WTC11 (cell line): ENCODE measurements at regions not wholly inside any gene's neighbourhood (a gene's known extent, or its start where the extent isn't known, plus 50 kb on each side); places are given as distances from the start of the nearest gene placed in this dataset.

Experiments
- ATAC-seq: fragments of 200-7000 bp; cut with Tn5 transposase; 2 replicates; pipeline ENCODE4 v1.10.0; 2021; ENCODE audit warnings: mild to moderate bottlenecking, moderate library complexity
- CTCF ChIA-PET: fragments of 300-600 bp; sonication (Branson Sonifier 250); formaldehyde crosslinking; loops from one replicate; lab custom pipeline; 2021; ENCODE audit warnings: antibody characterized with exemption; lab: Charles Lee
- POLR2A ChIA-PET: fragments of 350-600 bp; sonication (Branson Sonifier 250); formaldehyde crosslinking; loops from one replicate; lab custom pipeline; 2021; ENCODE audit warnings: antibody characterized with exemption; lab: Charles Lee
- DNase-seq: peaks from one replicate; pipeline ENCODE4 v3.0.0; 2021; ENCODE audit warnings: low spot score
- H3K27ac Mint-ChIP-seq: 2 replicates; pipeline ENCODE4 v1.8.0; 2021; ENCODE audit warnings: mixed read lengths
- H3K27me3 Mint-ChIP-seq: 2 replicates; pipeline ENCODE4 v1.8.0; 2021; ENCODE audit warnings: low read depth, mild to moderate bottlenecking, moderate library complexity, mixed read lengths
- H3K36me3 Mint-ChIP-seq: 2 replicates; pipeline ENCODE4 v1.8.0; 2021; ENCODE audit warnings: mixed read lengths
- H3K4me1 Mint-ChIP-seq: 2 replicates; pipeline ENCODE4 v1.8.0; 2022; ENCODE audit warnings: mixed read lengths
- H3K4me3 Mint-ChIP-seq: 2 replicates; pipeline ENCODE4 v1.8.0; 2021; ENCODE audit warnings: mild to moderate bottlenecking, moderate library complexity, mixed read lengths
- H3K9me3 Mint-ChIP-seq: 2 replicates; pipeline ENCODE4 v1.8.0; 2021; ENCODE audit warnings: mixed read lengths
- ELF4 ChIP-seq: sonication (generic); formaldehyde crosslinking; IDR thresholded peaks from 2 replicates; pipeline ENCODE4 v1.8.1; 2022; ENCODE audit warnings: low read depth, mild to moderate bottlenecking, moderate library complexity, missing genetic modification reagents
- ETV6 ChIP-seq: sonication (generic); formaldehyde crosslinking; IDR thresholded peaks from 2 replicates; pipeline ENCODE4 v1.8.1; 2022; ENCODE audit warnings: mild to moderate bottlenecking, missing genetic modification reagents
- FOXJ3 ChIP-seq: sonication (generic); formaldehyde crosslinking; IDR thresholded peaks from 2 replicates; pipeline ENCODE4 v1.9.0; 2021; ENCODE audit warnings: missing genetic modification reagents, mild to moderate bottlenecking, borderline replicate concordance
- GABPB1 ChIP-seq: sonication (generic); formaldehyde crosslinking; IDR thresholded peaks from 2 replicates; pipeline ENCODE4 v1.8.1; 2023; ENCODE audit warnings: mild to moderate bottlenecking, missing genetic modification reagents
- HMGA2 ChIP-seq: fragments of 250-450 bp; sonication (Bioruptor Pico); IDR thresholded peaks from 2 replicates; pipeline ENCODE4 v1.4.0; 2021; ENCODE audit warnings: mild to moderate bottlenecking, moderate library complexity
- NFE2L1 ChIP-seq: sonication (generic); formaldehyde crosslinking; IDR thresholded peaks from 2 replicates; pipeline ENCODE4 v1.8.1; 2023; ENCODE audit warnings: missing genetic modification reagents
- NFYB ChIP-seq: sonication (generic); formaldehyde crosslinking; conservative IDR thresholded peaks from 2 replicates; pipeline ENCODE4 v1.8.0; 2022; ENCODE audit warnings: low read depth, missing genetic modification reagents
- NR3C1 ChIP-seq: sonication (generic); formaldehyde crosslinking; conservative IDR thresholded peaks from 2 replicates; pipeline ENCODE4 v1.8.1; 2023; ENCODE audit warnings: low read depth, mild to moderate bottlenecking, missing genetic modification reagents
- SP1 ChIP-seq: sonication (generic); formaldehyde crosslinking; conservative IDR thresholded peaks from 2 replicates; pipeline ENCODE4 v1.8.1; 2022; ENCODE audit warnings: missing genetic modification reagents
- TP53 ChIP-seq: sonication (generic); formaldehyde crosslinking; IDR thresholded peaks from 2 replicates; pipeline ENCODE4 v1.8.1; 2023; ENCODE audit warnings: mild to moderate bottlenecking, missing genetic modification reagents
- ZBTB21 ChIP-seq: sonication (generic); formaldehyde crosslinking; IDR thresholded peaks from 2 replicates; pipeline ENCODE4 v1.8.1; 2023; ENCODE audit warnings: mild to moderate bottlenecking, missing genetic modification reagents, borderline replicate concordance
- ZNF121 ChIP-seq: sonication (generic); formaldehyde crosslinking; IDR thresholded peaks from 2 replicates; pipeline ENCODE4 v1.8.0; 2023; ENCODE audit warnings: missing genetic modification reagents
- ZNF219 ChIP-seq: sonication (generic); formaldehyde crosslinking; IDR thresholded peaks from 2 replicates; pipeline ENCODE4 v1.8.0; 2023; ENCODE audit warnings: missing genetic modification reagents, mild to moderate bottlenecking, borderline replicate concordance
- ZNF416 ChIP-seq: fragments of 250-450 bp; sonication (Bioruptor Pico); IDR thresholded peaks from 2 replicates; pipeline ENCODE4 v1.9.0; 2021; ENCODE audit warnings: mild to moderate bottlenecking, inconsistent platforms
- TF ChIP-seq, protein P1 (sequence below): sonication (generic); formaldehyde crosslinking; IDR thresholded peaks from 2 replicates; pipeline ENCODE4 v1.8.1; 2023; ENCODE audit warnings: mild to moderate bottlenecking, missing genetic modification reagents
- TF ChIP-seq, protein P2 (sequence below): sonication (generic); formaldehyde crosslinking; IDR thresholded peaks from 2 replicates; pipeline ENCODE4 v1.8.1; 2022; ENCODE audit warnings: mild to moderate bottlenecking, moderate library complexity, missing genetic modification reagents
- TF ChIP-seq, protein P3 (sequence below): sonication (generic); formaldehyde crosslinking; IDR thresholded peaks from 2 replicates; pipeline ENCODE4 v1.8.1; 2022; ENCODE audit warnings: mild to moderate bottlenecking, missing genetic modification reagents, moderate library complexity, borderline replicate concordance
- TF ChIP-seq, protein P4 (sequence below): sonication (generic); formaldehyde crosslinking; IDR thresholded peaks from 2 replicates; pipeline ENCODE4 v1.8.0; 2022; ENCODE audit warnings: mild to moderate bottlenecking, missing genetic modification reagents
- TF ChIP-seq, protein P5 (sequence below): fragments of 250-450 bp; sonication (Bioruptor Pico); IDR thresholded peaks from 2 replicates; pipeline ENCODE4 v1.9.0; 2021; ENCODE audit warnings: mild to moderate bottlenecking
- TF ChIP-seq, protein P6 (sequence below): sonication (generic); formaldehyde crosslinking; IDR thresholded peaks from 2 replicates; pipeline ENCODE4 v1.8.0; 2022; ENCODE audit warnings: mild to moderate bottlenecking, missing genetic modification reagents
- TF ChIP-seq, protein P7 (sequence below): fragments of 250-450 bp; sonication (Bioruptor Pico); IDR thresholded peaks from 2 replicates; pipeline ENCODE4 v2.1.2; 2022; ENCODE audit warnings: mild to moderate bottlenecking, moderate library complexity
- TF ChIP-seq, protein P8 (sequence below): fragments of 250-450 bp; sonication (Bioruptor Pico); IDR thresholded peaks from 2 replicates; pipeline ENCODE4 v1.9.0; 2021; ENCODE audit warnings: moderate library complexity, mild to moderate bottlenecking, inconsistent platforms, borderline replicate concordance

DNA sequence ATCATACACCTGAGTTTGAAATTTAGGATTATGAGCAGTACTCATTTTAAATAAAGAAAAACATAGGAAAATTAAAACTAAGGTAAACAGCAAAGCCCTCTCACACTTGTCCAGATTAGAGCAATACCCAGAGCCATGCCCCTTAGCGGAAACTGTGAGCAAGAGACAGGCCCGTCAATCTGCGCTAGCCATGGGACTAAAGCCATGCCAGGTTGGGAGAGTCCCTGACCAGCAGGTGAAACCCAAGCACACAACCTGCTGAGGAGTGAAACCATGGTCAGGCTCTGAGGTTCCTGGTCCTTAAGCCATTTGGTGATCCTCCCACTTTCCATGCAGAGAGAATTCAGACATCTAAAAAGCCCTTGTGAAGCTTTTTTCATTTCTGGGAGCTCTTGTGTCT, 494.3 kb downstream of the STK39 start:
- no peak for TF ChIP-seq NFYB (CRISPR knock-in tag)
- TF ChIP-seq, protein P1, sequence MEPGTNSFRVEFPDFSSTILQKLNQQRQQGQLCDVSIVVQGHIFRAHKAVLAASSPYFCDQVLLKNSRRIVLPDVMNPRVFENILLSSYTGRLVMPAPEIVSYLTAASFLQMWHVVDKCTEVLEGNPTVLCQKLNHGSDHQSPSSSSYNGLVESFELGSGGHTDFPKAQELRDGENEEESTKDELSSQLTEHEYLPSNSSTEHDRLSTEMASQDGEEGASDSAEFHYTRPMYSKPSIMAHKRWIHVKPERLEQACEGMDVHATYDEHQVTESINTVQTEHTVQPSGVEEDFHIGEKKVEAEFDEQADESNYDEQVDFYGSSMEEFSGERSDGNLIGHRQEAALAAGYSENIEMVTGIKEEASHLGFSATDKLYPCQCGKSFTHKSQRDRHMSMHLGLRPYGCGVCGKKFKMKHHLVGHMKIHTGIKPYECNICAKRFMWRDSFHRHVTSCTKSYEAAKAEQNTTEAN (CRISPR knock-in tag) = no peak
- TF ChIP-seq, protein P2, sequence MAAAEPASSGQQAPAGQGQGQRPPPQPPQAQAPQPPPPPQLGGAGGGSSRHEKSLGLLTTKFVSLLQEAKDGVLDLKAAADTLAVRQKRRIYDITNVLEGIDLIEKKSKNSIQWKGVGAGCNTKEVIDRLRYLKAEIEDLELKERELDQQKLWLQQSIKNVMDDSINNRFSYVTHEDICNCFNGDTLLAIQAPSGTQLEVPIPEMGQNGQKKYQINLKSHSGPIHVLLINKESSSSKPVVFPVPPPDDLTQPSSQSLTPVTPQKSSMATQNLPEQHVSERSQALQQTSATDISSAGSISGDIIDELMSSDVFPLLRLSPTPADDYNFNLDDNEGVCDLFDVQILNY (CRISPR knock-in tag) = no peak
- TF ChIP-seq ETV6 (CRISPR knock-in tag) = no peak
- TF ChIP-seq, protein P3, sequence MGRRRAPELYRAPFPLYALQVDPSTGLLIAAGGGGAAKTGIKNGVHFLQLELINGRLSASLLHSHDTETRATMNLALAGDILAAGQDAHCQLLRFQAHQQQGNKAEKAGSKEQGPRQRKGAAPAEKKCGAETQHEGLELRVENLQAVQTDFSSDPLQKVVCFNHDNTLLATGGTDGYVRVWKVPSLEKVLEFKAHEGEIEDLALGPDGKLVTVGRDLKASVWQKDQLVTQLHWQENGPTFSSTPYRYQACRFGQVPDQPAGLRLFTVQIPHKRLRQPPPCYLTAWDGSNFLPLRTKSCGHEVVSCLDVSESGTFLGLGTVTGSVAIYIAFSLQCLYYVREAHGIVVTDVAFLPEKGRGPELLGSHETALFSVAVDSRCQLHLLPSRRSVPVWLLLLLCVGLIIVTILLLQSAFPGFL = no peak
- TF ChIP-seq ZBTB21 (CRISPR knock-in tag) = no peak
- TF ChIP-seq FOXJ3 (CRISPR knock-in tag) = no peak
- TF ChIP-seq GABPB1 (CRISPR knock-in tag) = no peak
- TF ChIP-seq, protein P4, sequence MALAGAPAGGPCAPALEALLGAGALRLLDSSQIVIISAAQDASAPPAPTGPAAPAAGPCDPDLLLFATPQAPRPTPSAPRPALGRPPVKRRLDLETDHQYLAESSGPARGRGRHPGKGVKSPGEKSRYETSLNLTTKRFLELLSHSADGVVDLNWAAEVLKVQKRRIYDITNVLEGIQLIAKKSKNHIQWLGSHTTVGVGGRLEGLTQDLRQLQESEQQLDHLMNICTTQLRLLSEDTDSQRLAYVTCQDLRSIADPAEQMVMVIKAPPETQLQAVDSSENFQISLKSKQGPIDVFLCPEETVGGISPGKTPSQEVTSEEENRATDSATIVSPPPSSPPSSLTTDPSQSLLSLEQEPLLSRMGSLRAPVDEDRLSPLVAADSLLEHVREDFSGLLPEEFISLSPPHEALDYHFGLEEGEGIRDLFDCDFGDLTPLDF (CRISPR knock-in tag) = no peak
- no peak for TF ChIP-seq ELF4 (CRISPR knock-in tag)
- no peak for TF ChIP-seq ZNF121 (CRISPR knock-in tag)
- TF ChIP-seq, protein P5, sequence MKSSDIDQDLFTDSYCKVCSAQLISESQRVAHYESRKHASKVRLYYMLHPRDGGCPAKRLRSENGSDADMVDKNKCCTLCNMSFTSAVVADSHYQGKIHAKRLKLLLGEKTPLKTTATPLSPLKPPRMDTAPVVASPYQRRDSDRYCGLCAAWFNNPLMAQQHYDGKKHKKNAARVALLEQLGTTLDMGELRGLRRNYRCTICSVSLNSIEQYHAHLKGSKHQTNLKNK (CRISPR knock-in tag) = no peak
- no peak for TF ChIP-seq NFE2L1 (CRISPR knock-in tag)
- no peak for TF ChIP-seq NR3C1 (CRISPR knock-in tag)
- TF ChIP-seq TP53 (CRISPR knock-in tag) = no peak
- no peak for TF ChIP-seq ZNF416 (CRISPR knock-in tag)
- no peak for TF ChIP-seq ZNF219 (CRISPR knock-in tag)
- no peak for TF ChIP-seq HMGA2
- TF ChIP-seq, protein P6, sequence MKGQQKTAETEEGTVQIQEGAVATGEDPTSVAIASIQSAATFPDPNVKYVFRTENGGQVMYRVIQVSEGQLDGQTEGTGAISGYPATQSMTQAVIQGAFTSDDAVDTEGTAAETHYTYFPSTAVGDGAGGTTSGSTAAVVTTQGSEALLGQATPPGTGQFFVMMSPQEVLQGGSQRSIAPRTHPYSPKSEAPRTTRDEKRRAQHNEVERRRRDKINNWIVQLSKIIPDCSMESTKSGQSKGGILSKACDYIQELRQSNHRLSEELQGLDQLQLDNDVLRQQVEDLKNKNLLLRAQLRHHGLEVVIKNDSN = no peak
- no peak for TF ChIP-seq SP1 (CRISPR knock-in tag)
- Mint-ChIP-seq H3K27ac (0 out of 2 replicates have a peak overlapping the region, but pooled peaks have one; percentile 46), H3K4me1 (peaks cover 70% of the 10 kb centered on the region), H3K27me3 (no peaks in the 10 kb centered on the region), H3K4me3 (no peak overlapping the region), H3K9me3 (no peaks in the 10 kb centered on the region), H3K36me3 (no peaks in the 10 kb centered on the region)
- DNase-seq = no peak
- ChIA-PET POLR2A (no interaction called here), CTCF (no interaction called here)
- ATAC-seq = 0 out of 2 replicates have a peak, but pooled peaks have one; percentile 21

DNA sequence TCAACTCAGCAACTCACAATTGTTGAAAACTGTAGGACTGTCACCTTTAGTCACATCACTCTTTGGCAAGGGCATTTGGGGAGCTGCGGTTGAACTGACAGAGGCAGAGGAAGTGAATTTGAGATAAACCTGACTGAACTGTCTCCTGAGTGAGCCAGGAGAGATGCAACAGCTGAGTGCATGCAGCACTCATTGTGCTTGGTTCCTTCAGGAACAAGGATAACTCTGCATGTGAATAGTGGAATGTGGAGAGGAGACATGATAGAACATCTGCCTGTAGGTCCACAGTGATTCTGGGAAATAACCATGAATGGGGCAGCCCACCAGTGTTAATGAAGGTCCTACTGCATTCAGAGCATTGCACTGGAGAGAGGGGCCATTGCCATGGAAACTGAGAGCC, 494.7 kb downstream of the STK39 start:
- H3K27me3 Mint-ChIP-seq = no peaks in the 10 kb centered on the region
- no peak for DNase-seq
- ChIA-PET POLR2A (no interaction called here), CTCF (no interaction called here)
- H3K9me3 Mint-ChIP-seq = no peaks in the 10 kb centered on the region
- peak; percentile 35 for ATAC-seq
- H3K27ac Mint-ChIP-seq = peak overlapping the region; percentile 46; the same call in 1 of the 2 replicates
- H3K36me3 Mint-ChIP-seq = no peaks in the 10 kb centered on the region
- H3K4me3 Mint-ChIP-seq = no peak overlapping the region
- TF ChIP-seq, protein P7, sequence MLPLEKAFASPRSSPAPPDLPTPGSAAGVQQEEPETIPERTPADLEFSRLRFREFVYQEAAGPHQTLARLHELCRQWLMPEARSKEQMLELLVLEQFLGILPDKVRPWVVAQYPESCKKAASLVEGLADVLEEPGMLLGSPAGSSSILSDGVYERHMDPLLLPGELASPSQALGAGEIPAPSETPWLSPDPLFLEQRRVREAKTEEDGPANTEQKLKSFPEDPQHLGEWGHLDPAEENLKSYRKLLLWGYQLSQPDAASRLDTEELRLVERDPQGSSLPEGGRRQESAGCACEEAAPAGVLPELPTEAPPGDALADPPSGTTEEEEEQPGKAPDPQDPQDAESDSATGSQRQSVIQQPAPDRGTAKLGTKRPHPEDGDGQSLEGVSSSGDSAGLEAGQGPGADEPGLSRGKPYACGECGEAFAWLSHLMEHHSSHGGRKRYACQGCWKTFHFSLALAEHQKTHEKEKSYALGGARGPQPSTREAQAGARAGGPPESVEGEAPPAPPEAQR (CRISPR knock-in tag) = 0 out of 2 replicates have a peak, but pooled peaks have one; percentile 57
- TF ChIP-seq, protein P8, sequence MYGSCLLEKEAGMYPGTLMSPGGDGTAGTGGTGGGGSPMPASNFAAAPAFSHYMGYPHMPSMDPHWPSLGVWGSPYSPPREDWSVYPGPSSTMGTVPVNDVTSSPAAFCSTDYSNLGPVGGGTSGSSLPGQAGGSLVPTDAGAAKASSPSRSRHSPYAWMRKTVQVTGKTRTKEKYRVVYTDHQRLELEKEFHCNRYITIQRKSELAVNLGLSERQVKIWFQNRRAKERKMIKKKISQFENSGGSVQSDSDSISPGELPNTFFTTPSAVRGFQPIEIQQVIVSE (CRISPR knock-in tag) = no peak
- H3K4me1 Mint-ChIP-seq = peaks cover 66% of the 10 kb centered on the region
